ENCODE measurements at regions not wholly inside any gene's neighbourhood (a gene's known extent, or its start where the extent isn't known, plus 50 kb on each side); places are given as distances from the start of the nearest gene placed in this dataset.

DNA sequence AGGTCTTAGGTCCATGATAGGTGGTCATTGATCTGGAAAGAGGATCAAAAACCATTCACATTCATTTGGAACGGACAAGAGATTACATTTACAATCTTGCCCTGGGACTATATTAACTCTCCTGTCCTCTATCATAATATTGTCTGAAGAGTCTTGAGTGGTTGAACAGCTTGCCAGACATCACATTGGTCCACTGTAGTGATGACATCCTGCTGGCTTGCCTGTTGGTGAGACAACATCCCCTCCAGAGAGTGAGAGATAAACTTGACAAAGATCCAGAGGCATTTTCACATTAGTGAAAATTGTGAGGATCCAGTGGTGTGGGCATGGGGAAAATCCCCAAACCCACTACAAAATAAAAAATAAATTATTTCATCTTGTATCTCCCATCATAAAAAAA, 155.7 kb upstream of the LEF1 start:
- no peak for DNase-seq

DNA sequence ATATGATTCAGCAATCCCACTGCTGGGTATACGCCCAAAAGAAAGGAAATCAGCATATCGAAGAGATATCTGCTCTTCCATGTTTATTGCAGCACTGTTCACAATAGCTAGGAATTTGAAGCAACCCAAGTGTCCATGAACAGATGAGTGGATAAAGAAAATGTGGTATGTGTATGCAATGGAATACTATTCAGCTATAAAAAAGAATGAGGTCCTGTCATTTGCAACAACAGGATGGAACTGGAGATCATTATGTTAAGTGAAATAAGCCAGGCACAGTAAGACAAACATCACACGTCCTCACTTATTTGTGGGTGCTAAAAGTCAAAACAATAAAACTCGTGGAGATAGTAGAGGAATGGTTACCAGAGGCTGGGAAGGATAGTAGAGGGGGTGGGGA, 153.8 kb upstream of the LEF1 start:
- DNase-seq: no peak

DNA sequence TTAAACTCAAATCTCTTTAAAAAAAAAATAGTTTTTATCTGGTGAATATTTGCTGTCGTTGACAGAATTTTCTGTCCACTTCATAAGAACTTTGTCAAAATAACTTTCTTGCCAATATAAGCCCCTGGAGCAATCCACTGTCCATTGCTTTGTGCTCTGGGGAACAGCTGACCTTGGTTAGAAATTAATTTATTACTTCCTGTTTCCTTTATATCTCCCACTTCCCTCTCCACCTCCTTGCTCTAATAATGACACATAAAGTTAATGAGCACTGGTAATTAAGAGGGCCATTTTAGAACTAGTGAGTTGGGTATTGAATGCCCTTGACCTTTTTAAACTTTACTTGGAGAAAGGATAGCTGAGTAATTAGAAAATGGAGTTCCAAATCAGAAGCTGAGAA, 151.3 kb upstream of the LEF1 start:
- DNase-seq: no peak

DNA sequence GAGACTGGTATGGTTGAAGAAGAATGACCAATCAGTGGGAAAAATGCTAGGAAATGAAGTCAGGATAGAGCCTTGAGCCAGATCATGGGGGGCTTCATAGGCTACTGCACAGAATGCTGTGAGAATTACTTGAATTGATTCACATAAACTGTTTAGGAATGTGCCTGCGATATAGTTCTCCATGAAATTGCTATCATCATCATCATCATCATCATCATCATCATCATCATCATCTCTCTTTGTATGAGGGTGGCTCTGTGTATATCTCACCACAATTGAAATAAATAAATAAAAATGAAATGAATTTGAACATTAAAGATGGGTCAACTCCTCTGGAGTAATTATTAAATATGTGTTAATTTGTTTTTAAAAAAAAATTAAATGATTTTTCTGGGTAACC, 148.6 kb upstream of the LEF1 start:
- DNase-seq: no peak

DNA sequence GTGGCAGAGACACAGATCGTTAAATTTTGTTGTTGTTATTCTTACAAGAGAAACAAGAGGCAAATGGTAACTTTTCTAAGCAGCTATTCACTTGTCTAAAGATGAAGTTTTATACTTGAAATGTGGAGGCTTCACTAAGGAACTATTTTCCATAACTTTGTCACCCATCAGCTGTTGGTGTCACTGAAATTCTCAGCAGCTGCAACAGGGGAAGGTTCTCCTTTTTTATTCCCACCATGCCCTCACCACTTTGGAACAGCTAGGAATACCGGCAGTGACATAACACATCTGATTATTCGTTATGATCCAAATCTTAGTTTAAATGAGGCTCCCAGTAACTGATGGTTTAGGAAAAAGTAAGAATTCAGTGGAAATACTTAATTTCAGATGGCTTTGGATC, 147.0 kb upstream of the LEF1 start:
- DNase-seq: no peak

DNA sequence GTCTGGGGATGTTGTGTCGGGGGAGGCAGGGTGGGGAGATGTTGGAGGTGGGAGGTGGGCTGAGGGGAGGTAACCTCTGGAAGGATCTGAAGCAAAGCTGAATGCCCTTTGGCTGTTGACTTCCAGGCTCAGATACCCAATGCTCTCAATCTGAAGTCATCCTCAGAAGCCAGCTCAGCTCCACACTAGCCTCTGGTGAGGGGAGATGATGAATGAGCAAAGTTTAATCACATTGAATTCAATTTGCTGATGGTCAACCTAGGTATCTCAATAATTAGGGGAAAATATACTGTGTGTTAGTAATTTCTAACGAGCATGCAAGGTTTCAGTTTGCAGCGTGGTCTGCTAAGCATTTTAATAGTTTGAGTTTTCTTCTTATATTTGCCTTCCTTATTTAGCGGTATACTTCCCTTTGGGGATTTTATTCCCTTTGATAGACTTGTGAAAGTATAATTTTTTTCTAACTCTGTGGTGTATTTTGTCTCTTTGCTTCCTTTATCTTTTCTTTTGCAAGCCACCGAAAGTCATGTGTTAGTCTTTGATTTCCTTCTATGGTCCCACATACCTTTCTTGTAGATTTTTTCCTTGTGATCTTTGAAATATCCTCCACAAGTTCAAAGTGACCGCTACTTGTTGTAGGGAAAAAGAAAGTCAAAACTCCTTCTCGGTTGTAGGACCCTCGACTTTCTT, 146.3 kb upstream of the LEF1 start:
- DNase-seq: no peak

DNA sequence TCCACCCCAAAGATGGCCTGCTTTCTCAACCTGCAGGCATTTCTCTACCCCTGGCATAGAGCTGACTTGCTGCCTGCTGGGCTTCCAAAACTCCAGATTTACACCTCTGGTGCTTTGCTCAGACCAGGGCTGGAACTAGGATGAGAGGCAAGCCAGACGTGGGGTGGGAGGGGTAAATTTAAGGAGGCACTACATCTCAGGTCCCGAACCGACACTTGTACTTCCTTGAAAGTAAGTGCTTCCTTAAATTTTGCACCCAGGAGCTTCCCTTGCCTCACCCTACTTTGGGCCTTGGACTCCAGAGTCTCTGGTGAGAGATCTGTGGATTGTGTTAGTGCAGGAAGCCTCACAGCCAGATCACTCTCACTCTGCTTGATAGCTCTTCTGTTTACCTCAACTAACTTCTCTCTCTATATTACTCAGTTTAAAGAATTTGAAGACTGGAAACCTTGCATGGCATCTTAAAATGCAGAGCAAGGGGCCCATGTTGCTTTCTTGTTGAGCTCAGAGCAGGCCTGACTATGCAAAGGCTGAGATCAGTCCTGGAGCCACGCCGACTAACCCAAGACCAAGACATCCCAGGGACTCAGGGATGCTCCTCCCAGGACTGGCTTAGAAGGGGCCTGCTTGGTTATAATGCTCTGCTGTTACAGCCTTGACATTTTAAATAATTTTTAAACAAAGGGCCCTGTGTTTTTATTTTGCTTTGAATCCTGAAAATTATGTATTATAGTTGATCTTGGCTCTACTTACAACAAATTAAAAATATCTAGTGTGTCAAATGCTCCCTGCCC, 145.0 kb upstream of the LEF1 start:
- DNase-seq: no peak

DNA sequence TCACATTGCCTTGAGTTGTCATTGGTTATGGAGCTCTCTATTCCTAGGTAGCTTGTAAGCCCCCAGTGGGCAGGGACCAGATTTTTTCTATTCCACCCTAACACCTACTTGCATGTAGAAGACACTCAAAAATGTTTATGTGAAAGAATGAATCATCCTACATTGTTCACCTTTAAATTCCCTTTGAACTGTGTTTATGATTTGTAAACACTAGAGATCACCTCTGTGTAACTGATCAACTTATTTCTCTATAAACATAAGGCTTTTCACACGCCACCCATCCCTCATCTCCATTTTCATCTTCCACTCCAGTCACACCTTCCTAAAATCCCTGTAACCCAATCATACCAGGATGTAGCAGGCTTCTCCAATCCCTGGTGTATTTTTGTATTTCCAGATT, 142.6 kb upstream of the LEF1 start:
- DNase-seq: no peak

DNA sequence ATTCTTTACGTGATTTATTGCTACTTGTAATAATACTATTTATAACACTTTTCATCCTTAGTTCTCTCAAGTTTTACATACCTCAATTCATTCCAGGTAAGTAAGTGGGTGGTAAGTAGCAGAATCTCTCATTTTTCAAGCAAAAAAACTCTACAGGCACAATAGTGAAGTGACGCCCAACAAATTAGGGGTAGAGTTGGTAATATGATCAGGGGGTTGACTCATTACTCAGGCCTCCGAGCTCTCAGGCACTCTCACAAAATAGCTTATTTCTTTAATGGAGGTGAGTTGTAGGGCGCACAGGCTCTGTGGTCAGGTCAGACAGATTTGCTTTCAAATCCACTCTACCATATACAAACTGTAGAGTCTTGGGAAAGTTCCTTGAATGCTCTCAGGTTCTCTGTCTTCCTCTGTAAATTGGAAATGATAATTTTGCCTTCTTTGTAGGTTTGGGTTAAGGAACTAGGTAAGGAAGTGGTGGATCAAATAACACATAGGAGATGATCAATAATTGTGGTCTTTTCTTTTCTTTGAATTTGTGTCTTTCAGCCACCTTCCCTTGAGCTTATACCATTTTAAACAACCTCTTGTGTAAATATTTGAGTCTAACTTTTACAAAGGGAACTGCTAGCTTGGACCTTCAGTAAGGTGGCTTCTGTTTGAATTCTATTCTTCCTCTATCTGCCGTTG, 134.9 kb upstream of the LEF1 start:
- no peak for DNase-seq

DNA sequence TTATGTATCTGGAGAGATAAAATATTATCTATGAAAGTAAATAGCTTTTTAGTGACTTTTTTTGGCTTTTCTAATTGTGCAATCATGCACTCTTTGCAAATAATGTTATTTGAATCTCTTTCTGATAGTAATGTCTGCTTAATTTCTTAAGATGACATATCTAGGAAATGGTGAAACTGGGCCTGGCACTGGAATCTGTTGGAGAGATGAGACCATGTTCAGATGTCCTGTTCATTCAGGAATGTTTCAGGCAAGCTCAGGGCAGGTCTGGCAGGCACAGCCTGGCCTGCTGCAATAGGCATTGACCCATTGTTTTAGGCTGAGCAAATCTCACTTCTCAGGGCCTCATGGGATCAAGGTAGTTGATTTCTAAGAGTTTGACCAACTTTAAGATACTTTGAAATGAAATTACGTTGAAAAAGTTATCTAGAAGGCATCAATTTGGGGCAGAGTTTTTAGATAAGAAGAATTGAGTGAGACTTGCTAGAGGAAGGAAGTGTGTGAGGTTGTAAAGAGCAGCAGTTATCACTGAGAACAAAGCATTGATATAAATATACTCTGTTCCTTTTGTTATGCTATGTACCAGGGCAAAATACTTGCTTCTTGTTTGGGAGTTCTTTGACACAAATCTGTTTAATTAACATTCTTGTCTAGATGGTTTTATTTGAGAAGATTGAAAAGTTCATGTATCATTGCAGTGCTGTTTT, 133.0 kb upstream of the LEF1 start:
- no peak for DNase-seq

DNA sequence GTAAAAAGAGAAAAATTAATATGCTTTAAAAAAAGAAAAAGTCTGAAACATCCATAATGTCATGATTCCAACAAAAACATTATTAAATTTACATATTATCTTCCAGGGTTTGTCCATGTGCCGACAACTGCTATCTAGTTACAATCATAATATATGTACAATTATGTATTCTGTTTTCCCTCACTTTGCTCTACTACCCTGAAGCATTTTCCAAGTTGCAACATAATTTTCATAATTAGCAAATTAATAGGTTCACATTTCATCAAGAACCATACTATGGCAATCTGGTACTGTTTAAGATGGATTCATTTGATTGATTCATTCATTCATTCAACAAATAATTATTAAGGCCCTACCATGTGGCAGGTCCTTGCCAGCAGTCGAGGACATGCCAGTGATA, 128.9 kb upstream of the LEF1 start:
- no peak for DNase-seq

DNA sequence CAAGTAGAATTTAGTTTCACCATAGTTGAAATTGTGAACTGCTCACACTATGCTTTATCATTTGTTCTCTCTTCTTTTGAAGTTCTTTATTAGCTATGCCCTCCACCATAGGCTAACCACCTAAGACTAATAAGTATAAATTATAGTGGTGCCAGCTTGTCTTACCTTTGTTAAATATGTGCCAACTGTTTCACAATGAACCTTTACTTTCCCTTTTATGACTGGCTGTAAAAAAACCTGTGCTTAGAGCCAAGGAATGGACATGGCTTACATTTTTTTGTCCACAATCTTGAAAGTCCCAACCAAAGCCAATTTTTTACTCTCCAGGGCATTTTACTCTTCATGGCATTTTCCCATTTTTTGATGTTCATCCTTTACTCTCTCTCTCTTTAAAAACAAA, 123.5 kb upstream of the LEF1 start:
- no peak for DNase-seq

DNA sequence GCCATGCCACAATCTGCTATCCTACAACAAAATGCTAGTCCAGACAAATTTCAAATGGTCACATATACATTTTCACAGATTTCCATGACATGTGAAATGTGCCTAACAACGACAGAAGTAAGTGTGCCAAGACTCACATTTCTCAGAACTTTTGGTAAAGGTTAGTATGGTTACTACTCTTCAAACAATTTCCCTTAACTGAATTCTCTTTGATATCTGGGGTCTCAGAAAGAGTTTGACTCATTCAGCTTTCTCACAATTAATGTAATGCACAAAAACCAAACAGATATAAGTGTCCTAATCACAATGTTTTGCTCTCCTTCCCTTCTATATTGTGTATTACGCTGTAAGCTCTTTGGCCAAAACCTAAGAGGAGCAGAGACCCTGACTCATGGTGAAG, 122.4 kb upstream of the LEF1 start:
- DNase-seq: no peak

DNA sequence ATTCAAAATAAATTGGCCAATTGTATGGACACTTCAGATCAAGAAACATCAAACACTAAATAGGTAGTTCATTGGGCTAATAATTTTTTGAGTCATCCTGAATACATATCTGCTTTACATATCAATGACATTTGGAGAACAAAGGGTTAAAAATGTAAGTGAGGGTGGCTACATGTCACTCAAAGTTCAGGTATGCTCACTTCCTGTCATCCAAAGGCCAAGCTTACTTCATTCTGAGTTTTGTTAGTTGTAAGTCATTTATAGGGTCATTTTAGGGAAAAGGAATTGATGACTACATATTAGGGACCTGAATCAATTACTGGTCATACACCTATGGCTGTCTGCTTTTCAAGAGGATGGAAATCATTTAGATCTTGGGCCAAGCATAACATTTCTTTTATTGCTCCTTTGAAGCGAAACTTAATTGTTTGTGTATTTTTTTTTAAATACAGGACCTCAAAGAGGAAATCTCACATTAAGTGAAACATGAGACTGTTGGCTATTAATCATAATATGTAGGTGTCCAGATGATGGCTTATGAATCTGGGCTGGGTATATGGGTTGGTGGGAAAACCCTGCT, 119.2 kb upstream of the LEF1 start:
- DNase-seq: no peak

DNA sequence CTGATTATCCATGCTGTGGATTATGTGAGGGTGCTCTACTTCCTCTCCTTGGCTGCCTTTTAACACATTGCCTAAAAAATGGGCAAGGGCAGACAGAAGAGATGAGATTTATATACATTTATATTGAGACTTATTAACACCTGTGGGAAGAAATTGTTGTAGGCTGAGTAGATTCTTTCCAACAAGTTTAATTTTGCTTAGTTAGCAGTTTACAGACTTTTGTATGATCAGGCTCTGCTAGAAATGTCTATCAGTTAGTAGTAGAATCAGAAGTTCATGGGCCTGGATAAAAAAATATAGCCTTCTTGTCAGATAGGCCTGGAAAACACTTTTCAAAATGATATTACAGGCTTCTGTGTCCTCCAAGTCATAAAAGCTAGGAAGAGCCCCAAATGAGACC, 111.3 kb upstream of the LEF1 start:
- no peak for DNase-seq

DNA sequence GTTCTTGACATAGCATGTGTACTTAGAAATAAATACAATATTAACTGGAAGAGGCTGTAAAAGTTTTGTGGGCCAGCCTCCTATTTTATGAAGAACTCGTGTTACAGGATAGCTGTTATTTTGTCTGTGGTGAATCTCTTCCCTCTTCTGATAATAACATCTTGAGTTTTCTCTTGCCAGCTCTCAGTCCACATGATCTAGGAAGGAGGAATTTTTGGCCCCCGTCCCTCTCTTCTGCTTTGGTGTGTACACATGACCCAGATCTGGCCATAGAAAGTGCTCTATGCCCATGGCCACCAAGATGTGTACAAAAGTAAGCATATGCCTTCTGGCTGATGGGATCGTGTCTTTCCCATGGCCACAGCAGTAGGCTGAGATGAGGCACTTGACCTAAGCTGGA, 108.0 kb upstream of the LEF1 start:
- no peak for DNase-seq

DNA sequence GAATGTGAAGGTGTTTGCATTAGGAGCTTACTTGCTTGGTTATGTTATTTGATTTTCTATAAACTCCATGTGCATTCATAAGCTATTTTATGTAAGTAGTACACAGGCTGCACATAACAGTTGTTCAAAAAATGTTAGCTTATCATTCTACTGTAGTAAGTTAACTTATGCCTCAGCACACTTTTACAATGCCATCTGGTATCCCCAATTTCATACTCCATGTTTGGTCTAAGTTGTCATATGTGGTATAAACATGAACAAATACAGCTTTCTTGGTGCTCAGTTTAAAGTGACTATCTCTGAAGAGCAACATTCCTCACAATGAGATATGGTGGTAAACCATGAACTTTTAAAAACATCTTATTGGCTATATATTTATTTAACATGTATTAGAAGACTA, 104.3 kb upstream of the LEF1 start:
- no peak for DNase-seq

DNA sequence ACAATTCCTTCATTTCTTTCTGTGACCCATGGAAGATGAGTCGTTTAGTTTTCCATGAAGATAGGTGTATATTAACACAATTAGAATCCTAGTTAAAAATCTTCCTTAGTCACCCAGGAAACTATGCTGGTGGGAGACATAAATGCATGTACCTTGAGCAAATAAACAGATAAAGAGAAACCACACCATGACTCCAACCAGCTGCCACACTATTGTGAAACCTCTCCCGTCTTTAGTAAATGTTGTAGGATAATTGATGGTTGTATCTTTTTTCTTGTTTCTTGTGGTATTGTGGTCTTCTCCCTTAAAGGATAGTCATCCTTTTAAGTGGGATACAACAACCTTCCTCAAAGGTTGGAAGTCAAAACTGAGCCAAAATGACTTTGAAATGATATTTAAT, 103.8 kb upstream of the LEF1 start:
- no peak for DNase-seq

DNA sequence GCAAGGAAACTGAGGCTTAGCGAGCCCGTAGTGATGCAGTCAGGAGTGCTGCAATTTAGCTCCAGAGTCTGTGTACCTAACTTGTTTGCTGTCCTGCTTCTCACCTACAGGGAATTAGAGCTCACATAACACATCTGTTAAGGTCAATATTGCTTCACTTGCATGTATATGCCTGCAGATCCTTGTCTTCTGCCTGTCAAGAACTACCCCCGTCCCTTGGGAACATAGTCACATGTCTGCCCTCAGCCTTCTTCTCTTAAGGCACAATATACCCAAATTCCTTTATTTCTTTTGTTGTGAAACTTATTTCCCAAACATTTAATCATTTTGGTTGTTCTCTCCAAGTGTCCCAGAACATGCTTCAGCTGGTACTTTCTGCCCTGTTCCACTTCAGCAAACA, 103.3 kb upstream of the LEF1 start:
- DNase-seq: no peak

DNA sequence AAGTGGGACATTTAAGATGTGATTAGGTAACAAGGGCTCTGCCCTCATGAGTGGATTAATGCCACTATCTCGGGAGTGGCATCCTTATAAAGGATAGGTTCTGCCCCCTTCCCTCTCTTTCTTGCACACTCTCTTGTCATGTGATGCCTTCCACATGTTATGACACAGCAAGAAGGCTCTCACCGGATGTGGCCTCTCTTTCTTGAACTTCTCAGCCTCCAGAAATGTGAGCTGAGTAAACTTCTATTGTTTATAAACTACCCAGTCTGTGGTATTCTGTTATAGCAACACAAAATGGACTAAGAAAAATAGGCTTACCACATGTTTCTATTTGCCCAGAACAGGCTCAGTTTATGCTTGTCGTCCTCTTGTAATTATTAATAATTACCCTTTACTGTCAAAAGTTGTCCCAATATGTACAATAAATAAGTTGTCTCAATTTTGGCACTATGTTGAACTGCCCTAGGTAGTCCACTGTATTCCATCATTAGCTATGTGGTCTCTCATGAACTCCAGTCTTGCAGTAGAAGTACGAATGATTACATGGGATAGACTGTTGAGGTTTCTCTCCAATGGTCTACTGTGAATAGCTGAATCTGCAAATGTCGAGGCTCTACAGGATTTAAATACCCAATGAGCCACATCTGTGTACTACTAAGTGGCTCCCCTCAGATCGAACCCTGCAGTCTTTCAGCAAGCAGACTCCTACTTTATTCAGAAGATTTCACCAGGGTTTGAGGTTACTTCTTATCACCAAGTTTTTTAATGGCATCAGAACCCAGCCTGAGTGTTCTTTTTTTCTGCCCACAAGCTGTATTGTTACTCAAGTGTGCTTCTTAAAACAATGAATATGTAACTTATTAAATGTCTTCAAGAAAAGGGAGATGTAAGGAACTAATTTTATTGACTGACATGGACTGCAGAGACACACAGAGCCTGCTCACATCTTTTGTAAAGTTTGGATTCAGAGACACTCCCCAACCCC, 102.0 kb upstream of the LEF1 start:
- no peak for DNase-seq

DNA sequence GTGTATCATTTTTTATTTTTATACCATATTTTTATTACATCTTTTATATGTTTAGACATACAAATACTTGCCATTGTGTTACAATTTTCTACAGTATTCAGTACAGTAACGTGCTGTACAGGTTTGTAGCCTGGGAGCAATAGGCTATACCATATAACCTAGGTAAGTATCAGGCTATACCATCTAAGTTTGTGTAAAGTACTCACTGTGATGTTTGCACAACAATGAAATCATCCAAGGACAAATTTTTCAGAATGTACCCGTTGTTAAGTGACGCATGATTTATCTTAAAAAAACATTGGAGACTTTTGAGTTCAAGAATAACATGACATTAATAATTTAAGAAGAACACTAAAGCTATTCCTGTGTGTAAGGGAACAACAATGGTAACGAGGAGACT, 96.0 kb upstream of the LEF1 start:
- no peak for DNase-seq

DNA sequence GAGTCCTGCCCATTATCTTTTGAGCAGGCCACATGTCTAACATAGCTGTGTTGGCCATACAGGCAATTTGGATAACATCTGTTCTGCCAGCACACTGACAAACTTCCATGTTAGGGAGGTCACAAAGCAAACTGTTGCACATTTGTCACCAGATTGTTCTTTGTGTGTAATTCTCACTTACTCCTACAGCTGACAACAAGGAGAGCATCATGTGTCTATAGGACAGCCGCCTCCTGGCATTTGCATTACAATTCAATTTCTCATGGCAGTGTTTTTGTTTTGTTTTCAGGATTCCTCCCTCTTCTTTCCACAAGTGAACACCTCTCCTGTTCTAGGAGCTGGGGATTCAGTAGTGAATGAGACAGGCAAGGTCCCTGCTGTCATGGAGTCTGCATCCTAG, 94.3 kb upstream of the LEF1 start:
- DNase-seq: no peak
